ENCODE measurements at regions not wholly inside any gene's neighbourhood (a gene's known extent, or its start where the extent isn't known, plus 50 kb on each side); places are given as distances from the start of the nearest gene placed in this dataset.

DNA sequence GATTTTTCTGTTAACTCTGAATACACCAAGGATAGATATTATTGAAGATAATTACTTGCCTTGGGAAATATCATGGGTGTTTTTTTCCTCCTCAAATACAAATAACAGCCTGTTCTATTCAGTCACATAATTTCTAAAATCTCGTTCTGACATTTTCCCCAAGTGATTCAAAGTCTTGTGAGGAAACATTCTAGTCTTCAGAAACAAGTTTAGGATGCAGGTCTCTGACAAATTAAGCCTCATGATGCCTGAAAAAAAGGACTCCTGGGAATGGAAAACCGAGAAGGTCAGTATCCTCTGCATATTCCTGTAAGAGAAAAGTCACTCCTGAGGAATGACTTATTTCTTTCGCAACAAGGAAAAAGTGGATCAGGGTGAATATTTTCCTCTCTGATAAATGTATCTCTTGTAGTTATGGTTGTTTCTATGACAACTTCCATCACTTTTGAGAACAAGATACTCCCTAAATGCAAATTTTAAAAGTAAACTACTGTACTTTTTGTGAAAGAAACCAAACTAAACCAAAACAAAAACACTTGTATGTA lies 384.6 kb downstream of the CNTNAP4 start:
- H3K4me2 ChIP-seq (ENCODE audit: low read depth, low read length, poor library complexity, severe bottlenecking) = no peak overlapping the region
- H4K20me1 ChIP-seq (ENCODE audit: insufficient read depth, low read length, poor library complexity, severe bottlenecking) = no peaks in the 10 kb centered on the region
- H3K9ac ChIP-seq (ENCODE audit: low read depth, low read length, poor library complexity, severe bottlenecking) = no peak overlapping the region
- H3K9me2 ChIP-seq (replicated peaks; ENCODE audit: low read depth, low read length) = no peaks in the 10 kb centered on the region
- no peak overlapping the region for H2AFZ ChIP-seq (ENCODE audit: low read length)
- H3K9me3 ChIP-seq (ENCODE audit: insufficient read depth, low read depth, low read length) = no peaks in the 10 kb centered on the region
- H3K36me3 ChIP-seq (ENCODE audit: insufficient read depth, low read length) = no peaks in the 10 kb centered on the region
- no peaks in the 10 kb centered on the region for H3K4me1 ChIP-seq (ENCODE audit: insufficient read depth, low read length, poor library complexity, severe bottlenecking)
- no peaks in the 10 kb centered on the region for H3F3A ChIP-seq (ENCODE audit: low read depth)
- no peak overlapping the region for H3K4me3 ChIP-seq (ENCODE audit: low read length, poor library complexity, severe bottlenecking)
- TF ChIP-seq, protein P1, sequence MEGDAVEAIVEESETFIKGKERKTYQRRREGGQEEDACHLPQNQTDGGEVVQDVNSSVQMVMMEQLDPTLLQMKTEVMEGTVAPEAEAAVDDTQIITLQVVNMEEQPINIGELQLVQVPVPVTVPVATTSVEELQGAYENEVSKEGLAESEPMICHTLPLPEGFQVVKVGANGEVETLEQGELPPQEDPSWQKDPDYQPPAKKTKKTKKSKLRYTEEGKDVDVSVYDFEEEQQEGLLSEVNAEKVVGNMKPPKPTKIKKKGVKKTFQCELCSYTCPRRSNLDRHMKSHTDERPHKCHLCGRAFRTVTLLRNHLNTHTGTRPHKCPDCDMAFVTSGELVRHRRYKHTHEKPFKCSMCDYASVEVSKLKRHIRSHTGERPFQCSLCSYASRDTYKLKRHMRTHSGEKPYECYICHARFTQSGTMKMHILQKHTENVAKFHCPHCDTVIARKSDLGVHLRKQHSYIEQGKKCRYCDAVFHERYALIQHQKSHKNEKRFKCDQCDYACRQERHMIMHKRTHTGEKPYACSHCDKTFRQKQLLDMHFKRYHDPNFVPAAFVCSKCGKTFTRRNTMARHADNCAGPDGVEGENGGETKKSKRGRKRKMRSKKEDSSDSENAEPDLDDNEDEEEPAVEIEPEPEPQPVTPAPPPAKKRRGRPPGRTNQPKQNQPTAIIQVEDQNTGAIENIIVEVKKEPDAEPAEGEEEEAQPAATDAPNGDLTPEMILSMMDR (conservative IDR thresholded peaks at IDR 0.05; ENCODE audit: low read length) = no peak
- no peak for TF ChIP-seq EZH2phosphoT487 (IDR thresholded peaks at IDR 0.05; ENCODE audit: borderline replicate concordance)
- no peaks in the 10 kb centered on the region for H3K27me3 ChIP-seq (ENCODE audit: insufficient read depth, low read length, poor library complexity, severe bottlenecking)
- H3K79me2 ChIP-seq (ENCODE audit: insufficient read depth, low read length) = no peaks in the 10 kb centered on the region

DNA sequence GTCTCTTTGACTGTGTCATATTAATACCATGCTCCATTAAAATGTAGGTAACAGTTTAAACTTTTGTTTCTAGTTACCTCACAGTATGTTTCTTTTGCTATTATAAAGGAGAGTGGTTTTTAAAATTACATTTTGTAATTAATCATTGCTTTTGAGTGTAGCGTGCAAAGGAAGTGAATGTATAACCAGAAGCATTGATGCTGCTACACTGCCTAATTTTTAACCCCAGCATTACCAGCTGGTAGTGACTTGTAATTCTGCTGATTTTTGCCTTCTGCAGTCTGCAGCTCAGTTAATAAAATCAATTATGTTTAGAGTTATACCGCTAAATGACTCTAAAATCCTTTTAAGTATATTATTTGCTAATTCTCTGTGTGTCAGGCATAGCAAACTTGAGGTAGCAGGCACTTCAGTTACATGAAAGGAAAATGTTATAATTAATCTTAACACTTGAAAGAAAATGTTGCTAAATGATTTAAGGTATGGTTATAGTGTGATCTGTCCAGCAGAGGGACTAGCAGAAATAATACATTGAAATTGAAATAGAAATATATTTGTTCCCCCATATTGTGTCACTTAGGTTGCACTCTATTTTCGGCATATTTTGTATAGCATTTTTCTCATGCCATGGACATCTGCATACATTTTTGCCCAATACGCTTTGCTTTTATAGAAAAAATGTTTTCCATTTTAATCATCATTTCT lies 388.5 kb downstream of the CNTNAP4 start:
- Histone ChIP-seq H3K4me3 (ENCODE audit: low read length, poor library complexity, severe bottlenecking) (no peak overlapping the region), H3K36me3 (ENCODE audit: insufficient read depth, low read length) (no peaks in the 10 kb centered on the region), H3K27me3 (ENCODE audit: insufficient read depth, low read length, poor library complexity, severe bottlenecking) (no peaks in the 10 kb centered on the region), H3K9me2 (replicated peaks; ENCODE audit: low read depth, low read length) (no peaks in the 10 kb centered on the region), H3K9ac (ENCODE audit: low read depth, low read length, poor library complexity, severe bottlenecking) (no peak overlapping the region), H3K9me3 (ENCODE audit: insufficient read depth, low read depth, low read length) (no peaks in the 10 kb centered on the region), H3K79me2 (ENCODE audit: insufficient read depth, low read length) (no peaks in the 10 kb centered on the region), H3K4me1 (ENCODE audit: insufficient read depth, low read length, poor library complexity, severe bottlenecking) (no peaks in the 10 kb centered on the region), H4K20me1 (ENCODE audit: insufficient read depth, low read length, poor library complexity, severe bottlenecking) (no peaks in the 10 kb centered on the region), H3F3A (ENCODE audit: low read depth) (no peaks in the 10 kb centered on the region), H3K4me2 (ENCODE audit: low read depth, low read length, poor library complexity, severe bottlenecking) (no peak overlapping the region), H2AFZ (ENCODE audit: low read length) (no peak overlapping the region)
- TF ChIP-seq EZH2phosphoT487 (IDR thresholded peaks at IDR 0.05; ENCODE audit: borderline replicate concordance) = no peak
- TF ChIP-seq, protein P1 (conservative IDR thresholded peaks at IDR 0.05; ENCODE audit: low read length) = no peak; the same call in 1 of the 2 replicates

DNA sequence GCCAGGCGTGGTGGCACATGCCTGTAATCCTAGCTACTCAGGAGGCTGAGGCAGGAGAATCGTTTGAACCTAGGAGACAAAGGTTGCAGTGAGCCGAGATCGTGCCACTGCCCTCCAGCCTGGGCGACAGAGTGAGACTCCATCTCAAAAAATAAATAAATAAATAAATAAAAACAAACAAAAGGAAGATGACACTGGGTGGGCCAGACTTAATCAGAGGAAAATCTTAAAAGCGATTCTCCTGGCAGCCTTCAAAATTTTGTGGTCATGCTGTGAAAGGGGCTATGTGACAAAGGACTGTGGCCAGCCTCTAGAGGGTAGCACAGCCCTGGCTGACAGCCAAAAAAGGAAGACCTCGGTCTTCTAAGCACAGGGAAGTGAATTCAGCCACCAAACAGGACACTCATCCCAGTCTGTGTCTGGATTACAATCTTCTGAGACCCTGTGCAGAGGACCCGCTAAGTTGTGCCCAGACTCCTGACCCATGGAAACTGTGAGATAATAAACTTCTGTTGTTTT lies 391.1 kb downstream of the CNTNAP4 start:
- no peaks in the 10 kb centered on the region for H3K4me1 ChIP-seq (ENCODE audit: insufficient read depth, low read length, poor library complexity, severe bottlenecking)
- no peaks in the 10 kb centered on the region for H4K20me1 ChIP-seq (ENCODE audit: insufficient read depth, low read length, poor library complexity, severe bottlenecking)
- H3K9ac ChIP-seq (ENCODE audit: low read depth, low read length, poor library complexity, severe bottlenecking) = no peak overlapping the region
- no peak overlapping the region for H3K4me3 ChIP-seq (ENCODE audit: low read length, poor library complexity, severe bottlenecking)
- H3F3A ChIP-seq (ENCODE audit: low read depth) = no peaks in the 10 kb centered on the region
- H3K79me2 ChIP-seq (ENCODE audit: insufficient read depth, low read length) = no peaks in the 10 kb centered on the region
- H3K9me3 ChIP-seq (ENCODE audit: insufficient read depth, low read depth, low read length) = no peaks in the 10 kb centered on the region
- no peak overlapping the region for H3K4me2 ChIP-seq (ENCODE audit: low read depth, low read length, poor library complexity, severe bottlenecking)
- TF ChIP-seq EZH2phosphoT487 (IDR thresholded peaks at IDR 0.05; ENCODE audit: borderline replicate concordance) = no peak
- TF ChIP-seq, protein P1 (conservative IDR thresholded peaks at IDR 0.05; ENCODE audit: low read length) = 0 out of 2 replicates have a peak, but pooled peaks have one; percentile 24
- no peaks in the 10 kb centered on the region for H3K27me3 ChIP-seq (ENCODE audit: insufficient read depth, low read length, poor library complexity, severe bottlenecking)
- H3K36me3 ChIP-seq (ENCODE audit: insufficient read depth, low read length) = no peaks in the 10 kb centered on the region
- H2AFZ ChIP-seq (ENCODE audit: low read length) = no peak overlapping the region
- H3K9me2 ChIP-seq (replicated peaks; ENCODE audit: low read depth, low read length) = no peaks in the 10 kb centered on the region
